Vagina (tissue), 2 donors: ENCODE measurements at regions not wholly inside any gene's neighbourhood (a gene's known extent, or its start where the extent isn't known, plus 50 kb on each side); places are given as distances from the start of the nearest gene placed in this dataset.

Experiments
- DNase-seq, 2 donors: peaks; one replicate each; pipeline ENCODE4 v3.0.0-alpha.2; 2017; ENCODE audit errors: extremely low spot score in 2 of 2
- H3K27ac ChIP-seq: fragments of 200-600 bp; sonication (generic); one replicate; pipeline ENCODE4 v1.5.1; 2019
- H3K27me3 ChIP-seq: fragments of 200-600 bp; sonication (generic); one replicate; pipeline ENCODE4 v1.5.1; 2019
- H3K36me3 ChIP-seq, 2 donors: fragments of 200-600 bp; sonication (generic); one replicate each; pipeline ENCODE4 v1.5.1; 2017 to 2019
- H3K4me1 ChIP-seq: fragments of 200-600 bp; sonication (generic); one replicate; pipeline ENCODE4 v1.5.1; 2019
- H3K4me3 ChIP-seq, 2 donors: fragments of 200-600 bp; sonication (generic); 1 replicate in 1 of 2; 2 replicates in 1 of 2; pipeline ENCODE4 v1.5.1; 2016 to 2019
- H3K9me3 ChIP-seq: fragments of 200-600 bp; sonication (generic); one replicate; pipeline ENCODE4 v1.5.1; 2019
- CTCF ChIP-seq, 3 experiments: fragments of 450-650 bp in 2 of 3; fragments of 200-600 bp in 1 of 3; sonication (generic) in 1 of 3; IDR thresholded peaks; one replicate each; pipeline ENCODE4 v1.5.1; 2017 to 2019; ENCODE audit warnings: antibody characterized with exemption in 3 of 3, mild to moderate bottlenecking in 2 of 3, moderate library complexity in 2 of 3
- POLR2A ChIP-seq, 2 donors: fragments of 450-650 bp; IDR thresholded peaks; one replicate each; pipeline ENCODE4 v1.6.1; 2017; ENCODE audit warnings: antibody characterized with exemption in 2 of 2, mild to moderate bottlenecking in 2 of 2, moderate library complexity in 2 of 2
- POLR2AphosphoS5 ChIP-seq, 2 donors: sonication (generic); formaldehyde crosslinking; IDR thresholded peaks; one replicate each; pipeline ENCODE4 v1.9.0; 2017; ENCODE audit warnings: antibody characterized with exemption in 2 of 2, mild to moderate bottlenecking in 2 of 2, low read depth in 1 of 2; ENCODE audit not compliant: insufficient read depth in 1 of 2
- intact Hi-C: fragments of 100-400 bp; cut with DNase I; formaldehyde crosslinking; loops from one replicate; pipeline ENCODE4 v1.15.1; 2023

DNA sequence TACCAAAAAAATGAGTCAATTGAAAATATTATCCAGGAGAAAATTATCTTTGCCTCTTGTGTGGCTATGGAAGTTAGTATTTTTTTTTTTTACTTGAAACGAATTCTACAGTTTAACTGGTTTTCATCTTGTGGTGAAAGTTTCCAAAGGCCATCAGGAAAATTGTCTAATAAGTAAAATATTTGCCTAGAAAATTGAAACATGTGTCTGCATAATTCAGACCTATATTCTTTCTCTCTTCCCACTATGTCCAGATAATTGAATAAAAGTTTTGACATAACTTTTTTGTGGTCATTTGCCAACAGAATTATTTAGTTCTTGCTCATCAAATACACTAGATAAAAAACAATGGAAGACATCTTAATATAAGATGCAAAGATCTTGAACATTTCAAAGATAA is 321.5 kb upstream of the RPS23 start:
- DNase-seq: no peak
- TF ChIP-seq CTCF (IDR thresholded peaks at IDR 0.05) (no peak), POLR2A (IDR thresholded peaks at IDR 0.05) (no peak), POLR2AphosphoS5 (IDR thresholded peaks at IDR 0.05; ENCODE audit: insufficient read depth in 1 of 2, low read depth in 1 of 2) (no peak)

GRCh38 chr5:82599030-82599429 is 320.9 kb upstream of the RPS23 start:
- TF ChIP-seq POLR2A (IDR thresholded peaks at IDR 0.05) (no peak), CTCF (IDR thresholded peaks at IDR 0.05) (no peak), POLR2AphosphoS5 (IDR thresholded peaks at IDR 0.05; ENCODE audit: insufficient read depth in 1 of 2, low read depth in 1 of 2) (no peak)
- Histone ChIP-seq H3K36me3 (no peaks in the 10 kb centered on the region), H3K27ac (no peak overlapping the region), H3K27me3 (no peaks in the 10 kb centered on the region), H3K4me1 (no peaks in the 10 kb centered on the region), H3K9me3 (no peaks in the 10 kb centered on the region), H3K4me3 (no peak overlapping the region)
- no peak for DNase-seq
- intact Hi-C loops: no loop called here

More for the DNA sequence above, 321.5 kb upstream of the RPS23 start:
- Histone ChIP-seq H3K4me1 (no peaks in the 10 kb centered on the region), H3K27me3 (no peaks in the 10 kb centered on the region), H3K27ac (no peak overlapping the region), H3K9me3 (no peaks in the 10 kb centered on the region), H3K36me3 (no peaks in the 10 kb centered on the region), H3K4me3 (no peak overlapping the region)
- intact Hi-C loops: no loop called here

- no peaks in the 10 kb centered on the region for H3K9me3 ChIP-seq
- TF ChIP-seq POLR2A (IDR thresholded peaks at IDR 0.05) (no peak), POLR2AphosphoS5 (IDR thresholded peaks at IDR 0.05; ENCODE audit: insufficient read depth in 1 of 2, low read depth in 1 of 2) (no peak), CTCF (IDR thresholded peaks at IDR 0.05) (no peak)
- no peaks in the 10 kb centered on the region for H3K36me3 ChIP-seq
- intact Hi-C loops: no loop called here
- H3K4me1 ChIP-seq: no peaks in the 10 kb centered on the region
- no peak overlapping the region for H3K27ac ChIP-seq
- no peaks in the 10 kb centered on the region for H3K27me3 ChIP-seq
- H3K4me3 ChIP-seq: no peak overlapping the region
- DNase-seq: no peak
Observed at GRCh38 chr5:82597437-82597836, 319.3 kb upstream of the RPS23 start.

DNA sequence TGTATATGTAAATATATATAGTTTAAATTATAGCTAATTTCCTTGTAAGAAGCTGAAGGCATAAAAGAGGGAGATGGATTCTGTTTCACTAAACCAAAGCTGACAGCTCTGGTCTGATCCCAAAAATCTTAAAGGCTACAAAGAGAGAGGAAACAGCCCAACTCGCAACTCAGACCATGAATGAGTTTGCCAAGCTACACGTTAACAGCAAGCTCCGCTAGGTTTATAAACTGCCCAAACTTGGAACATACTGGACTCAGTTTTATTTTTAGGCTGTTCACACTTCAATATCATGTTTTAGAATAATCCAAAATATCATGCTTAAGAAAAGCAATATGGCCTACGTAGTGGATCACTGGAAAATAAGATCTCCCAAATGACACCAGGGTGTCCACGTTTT is 318.3 kb upstream of the RPS23 start:
- H3K4me3 ChIP-seq: no peak overlapping the region
- no peak for DNase-seq

DNA sequence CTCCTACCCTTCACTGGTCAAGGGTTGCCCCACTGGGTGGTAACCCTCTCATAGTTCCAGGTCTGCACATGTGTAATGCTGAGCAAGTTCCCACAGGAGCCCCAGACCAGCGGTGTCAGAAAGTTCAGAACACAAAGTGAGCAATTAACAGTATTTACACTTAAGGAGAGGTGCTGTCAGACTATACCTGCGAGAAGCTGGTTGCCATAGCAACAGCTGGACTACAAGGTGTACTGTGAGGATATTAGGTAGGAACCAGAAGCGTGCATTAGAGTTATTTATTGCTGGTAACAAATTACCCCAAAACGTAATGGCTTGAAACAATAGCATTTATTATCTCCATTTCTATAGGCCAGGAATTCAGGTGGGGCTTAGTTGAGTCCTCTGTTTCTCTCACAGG is 317.0 kb upstream of the RPS23 start:
- H3K9me3 ChIP-seq: no peaks in the 10 kb centered on the region
- DNase-seq: no peak
- TF ChIP-seq CTCF (IDR thresholded peaks at IDR 0.05) (no peak), POLR2AphosphoS5 (IDR thresholded peaks at IDR 0.05; ENCODE audit: insufficient read depth in 1 of 2, low read depth in 1 of 2) (no peak), POLR2A (IDR thresholded peaks at IDR 0.05) (no peak)
- H3K36me3 ChIP-seq: no peaks in the 10 kb centered on the region
- intact Hi-C loops: no loop called here
- H3K4me1 ChIP-seq: no peaks in the 10 kb centered on the region
- H3K4me3 ChIP-seq: no peak overlapping the region
- no peaks in the 10 kb centered on the region for H3K27me3 ChIP-seq
- H3K27ac ChIP-seq: no peak overlapping the region

More for the DNA sequence above, 318.3 kb upstream of the RPS23 start:
- Histone ChIP-seq H3K27me3 (no peaks in the 10 kb centered on the region), H3K36me3 (no peaks in the 10 kb centered on the region), H3K9me3 (no peaks in the 10 kb centered on the region), H3K4me1 (no peaks in the 10 kb centered on the region), H3K27ac (no peak overlapping the region)
- TF ChIP-seq CTCF (IDR thresholded peaks at IDR 0.05) (no peak), POLR2A (IDR thresholded peaks at IDR 0.05) (no peak), POLR2AphosphoS5 (IDR thresholded peaks at IDR 0.05; ENCODE audit: insufficient read depth in 1 of 2, low read depth in 1 of 2) (no peak)
- intact Hi-C loops: no loop called here
